ENCODE measurements at regions not wholly inside any gene's neighbourhood (a gene's known extent, or its start where the extent isn't known, plus 50 kb on each side); places are given as distances from the start of the nearest gene placed in this dataset.
A peak's percentile ranks its signal among the peaks of the same experiment; 100 is the strongest.
"Not testable (repeated sequence)": the region's sequence is repeated elsewhere in the genome, so short reads cannot be mapped to it uniquely, and the experiment has no call there.

DNA sequence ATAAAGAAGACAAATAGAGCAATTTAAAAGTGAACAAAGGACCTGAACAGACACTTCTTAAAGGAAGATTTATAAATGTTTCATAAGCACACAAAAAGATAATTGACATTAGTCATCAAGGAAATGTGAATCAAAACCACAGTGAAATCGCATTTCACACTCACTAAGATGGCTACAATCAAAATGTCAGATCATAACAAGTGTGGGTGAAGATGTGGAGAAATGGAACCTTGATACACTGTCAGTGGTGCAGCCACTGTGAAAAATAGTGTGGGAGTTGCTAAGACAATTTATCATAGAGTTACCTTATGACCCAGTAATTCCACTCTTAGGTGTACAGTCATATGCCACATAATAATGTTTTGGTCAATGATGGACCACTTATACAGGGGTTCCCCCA is 54.5 kb upstream of the HTR4 start:
- no peak for DNase-seq (ENCODE audit: low spot score)

- no peak for DNase-seq (ENCODE audit: low spot score)
Observed at GRCh38 chr5:148711961-148712360, 57.6 kb upstream of the HTR4 start.

- DNase-seq (ENCODE audit: low spot score) = no peak
Observed at GRCh38 chr5:148713735-148714508, 59.6 kb upstream of the HTR4 start.

DNA sequence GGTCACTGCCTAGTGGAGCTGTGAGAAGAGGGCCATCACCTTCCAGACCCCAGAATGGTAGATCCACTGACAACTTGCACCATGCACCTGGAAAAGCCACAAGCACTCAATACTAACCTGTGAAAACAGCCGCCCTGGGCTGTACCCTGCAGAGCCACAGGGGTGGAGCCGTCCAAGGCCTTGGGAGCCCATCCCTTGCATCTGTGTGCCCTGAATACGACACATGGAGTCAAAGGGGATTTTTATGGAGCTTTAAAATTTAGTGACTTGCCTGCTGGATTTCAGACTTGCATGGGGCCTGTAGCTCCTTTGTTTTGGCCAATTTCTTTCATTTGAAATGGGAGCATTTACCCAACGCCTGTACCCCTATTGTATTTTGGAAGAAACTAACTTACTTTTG is 62.4 kb upstream of the HTR4 start:
- DNase-seq (ENCODE audit: low spot score) = no peak

DNA sequence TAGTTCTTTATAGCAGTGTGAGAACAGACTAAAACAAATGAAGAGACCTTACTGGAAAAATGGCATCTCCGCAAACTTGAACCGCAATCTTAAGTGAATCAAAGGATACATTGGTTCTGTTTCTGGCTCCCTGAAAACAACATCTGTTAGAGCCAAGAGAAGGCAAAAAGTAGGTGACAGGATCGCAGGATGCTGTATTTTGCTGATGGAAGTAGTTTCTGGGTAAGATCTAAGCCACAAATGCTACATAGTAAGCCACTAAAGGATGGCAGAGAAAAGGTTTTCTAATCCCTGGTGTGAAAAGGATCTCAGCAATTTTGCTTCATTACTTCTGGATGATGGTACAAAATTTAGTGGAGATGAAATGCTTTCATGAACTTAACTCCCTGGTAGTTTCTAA is 63.3 kb upstream of the HTR4 start:
- no peak for DNase-seq (ENCODE audit: low spot score)

DNA sequence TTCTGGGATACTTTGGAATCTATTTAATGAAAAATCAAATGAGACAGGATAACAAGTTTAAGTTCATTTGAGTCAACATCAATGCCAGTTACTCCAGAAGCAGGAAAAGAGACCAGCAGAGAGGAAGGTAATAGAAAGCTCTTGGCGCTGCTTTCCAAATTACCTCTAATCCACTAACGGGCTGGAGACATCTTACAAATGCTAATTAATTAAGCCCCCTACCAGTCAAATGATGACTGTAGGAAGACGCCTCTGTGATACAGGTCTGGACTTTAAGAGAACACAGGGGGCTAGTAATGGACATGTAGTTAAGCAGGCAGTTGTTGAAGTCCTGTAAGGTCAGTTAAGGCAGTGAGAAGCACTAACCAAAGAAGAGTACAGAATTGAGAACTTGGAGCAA is 65.3 kb upstream of the HTR4 start:
- no peak for DNase-seq (ENCODE audit: low spot score)

DNA sequence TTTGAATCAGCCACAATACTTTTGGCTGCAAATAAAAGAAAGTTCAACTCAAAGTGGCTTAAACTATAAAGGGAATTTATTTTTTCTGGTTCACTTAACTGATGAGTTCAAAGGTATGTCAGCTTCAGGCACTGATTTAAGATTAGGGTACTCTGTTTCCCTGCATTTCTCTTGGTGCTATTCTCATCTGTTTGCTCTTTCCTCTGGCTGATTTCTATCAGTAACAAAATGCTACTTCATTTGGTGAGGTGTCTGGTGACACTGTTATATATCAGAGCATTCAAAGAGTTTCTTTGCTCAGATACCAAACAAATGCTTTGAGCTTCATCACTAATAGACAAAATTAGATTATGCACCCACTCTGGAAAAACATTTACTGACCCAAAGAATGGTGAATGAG is 65.9 kb upstream of the HTR4 start:
- no peak for DNase-seq (ENCODE audit: low spot score)

DNA sequence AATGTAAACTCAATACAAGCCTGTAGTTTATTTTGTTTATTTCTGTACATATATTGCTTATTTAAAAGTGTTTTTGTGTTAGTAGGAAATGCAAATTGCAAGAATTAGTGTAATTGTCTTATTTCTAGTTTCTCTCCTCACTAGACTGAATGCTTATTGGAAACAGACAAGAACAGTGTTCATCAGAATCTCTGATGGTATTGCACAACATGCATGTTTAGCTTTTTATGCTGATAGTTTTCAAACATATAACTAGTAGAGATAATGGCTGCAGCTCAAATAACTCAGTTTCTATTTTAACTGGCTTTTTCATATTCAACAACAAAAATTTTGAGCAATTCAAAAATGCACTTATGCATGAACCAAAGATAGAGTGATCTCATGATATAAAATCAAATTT is 68.8 kb upstream of the HTR4 start:
- no peak for DNase-seq (ENCODE audit: low spot score)

GRCh38 chr5:148725675-148726074 is 71.3 kb upstream of the HTR4 start:
- no peak for DNase-seq (ENCODE audit: low spot score)

DNA sequence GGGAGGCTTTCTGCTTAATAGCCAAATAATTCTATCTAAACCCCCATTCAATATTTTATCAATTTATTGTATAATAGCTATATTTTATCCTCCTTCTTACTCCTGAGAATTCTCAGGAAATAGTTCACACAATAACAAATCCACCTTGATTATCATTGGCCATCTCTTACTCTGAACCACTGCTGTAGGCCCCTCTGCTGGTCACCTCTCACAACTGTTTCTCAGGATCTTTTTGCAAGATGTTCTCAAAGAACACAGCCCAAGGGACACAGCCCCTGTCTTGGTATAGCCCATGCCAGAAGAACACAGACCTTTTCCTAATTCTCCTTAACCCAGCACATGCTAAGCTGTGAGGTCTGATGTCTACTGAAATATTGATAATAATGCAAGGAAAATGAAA is 74.9 kb upstream of the HTR4 start:
- DNase-seq (ENCODE audit: low spot score) = no peak

DNA sequence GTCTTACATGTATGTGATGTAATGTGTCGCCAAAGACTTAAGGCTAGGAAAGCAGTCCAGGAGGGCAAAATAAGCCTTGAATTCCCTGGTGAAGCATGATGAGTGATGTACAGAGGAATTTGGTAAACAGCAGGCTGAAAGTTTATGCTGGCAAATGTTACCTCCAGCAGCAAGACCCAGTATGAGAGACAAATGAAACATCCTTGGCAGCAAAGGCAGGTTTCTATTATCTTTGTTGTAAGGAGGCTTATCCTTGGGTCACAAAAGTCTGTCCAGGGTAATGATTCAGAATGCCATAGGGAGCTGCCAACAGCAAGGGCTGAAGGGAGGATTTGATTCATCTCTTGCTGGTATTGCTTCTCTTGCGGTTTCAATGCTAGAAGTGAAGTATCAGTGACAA is 75.9 kb upstream of the HTR4 start:
- DNase-seq (ENCODE audit: low spot score) = no peak

GRCh38 chr5:148730942-148731898 is 76.9 kb upstream of the HTR4 start:
- peak; percentile 92 for DNase-seq (ENCODE audit: low spot score)

DNA sequence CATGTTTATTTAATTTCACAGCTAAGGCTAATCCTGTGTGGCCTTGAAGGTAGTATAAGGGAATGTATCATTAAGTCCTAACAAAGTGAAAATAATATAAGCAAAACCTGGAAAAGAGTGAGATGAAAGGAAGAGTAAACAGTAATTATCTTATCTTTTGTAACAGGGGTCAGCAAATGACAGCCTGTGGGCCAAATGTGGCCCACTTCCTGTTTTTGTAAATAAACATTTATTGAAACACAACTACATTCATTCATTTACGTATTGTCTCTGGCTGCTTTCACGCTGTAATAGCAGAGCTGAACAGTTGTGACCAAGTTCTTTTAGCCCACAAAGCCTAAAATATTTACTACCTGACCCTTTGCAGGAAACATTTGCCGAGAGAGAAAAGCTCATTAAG is 78.4 kb upstream of the HTR4 start:
- DNase-seq (ENCODE audit: low spot score) = no peak

GRCh38 chr5:148733601-148734438 is 79.5 kb upstream of the HTR4 start:
- peak; percentile 86 for DNase-seq (ENCODE audit: low spot score)

DNA sequence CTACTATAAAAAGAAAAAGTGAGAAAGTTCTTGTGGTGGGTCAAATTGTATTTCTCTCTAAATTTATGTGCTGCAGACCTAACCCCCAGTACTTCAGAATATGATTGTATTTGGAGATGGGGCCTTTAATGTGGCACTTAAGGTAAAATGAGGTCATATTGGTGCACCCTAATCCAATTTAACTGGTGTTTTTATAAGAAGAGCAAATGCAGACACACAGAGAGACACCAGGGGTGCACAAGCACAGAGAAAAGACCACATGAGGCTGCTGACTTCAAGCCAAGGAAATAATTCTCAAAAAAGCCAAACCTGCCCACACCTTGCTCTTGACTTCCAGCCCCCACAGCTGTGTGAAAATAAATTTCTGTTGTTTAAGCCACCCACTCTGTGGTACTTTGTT is 80.2 kb upstream of the HTR4 start:
- no peak for DNase-seq (ENCODE audit: low spot score)

GRCh38 chr5:148735301-148735835 is 81.0 kb upstream of the HTR4 start:
- DNase-seq (ENCODE audit: low spot score) = no peak

GRCh38 chr5:148739023-148739422 is 84.7 kb upstream of the HTR4 start:
- no peak for DNase-seq (ENCODE audit: low spot score)

DNA sequence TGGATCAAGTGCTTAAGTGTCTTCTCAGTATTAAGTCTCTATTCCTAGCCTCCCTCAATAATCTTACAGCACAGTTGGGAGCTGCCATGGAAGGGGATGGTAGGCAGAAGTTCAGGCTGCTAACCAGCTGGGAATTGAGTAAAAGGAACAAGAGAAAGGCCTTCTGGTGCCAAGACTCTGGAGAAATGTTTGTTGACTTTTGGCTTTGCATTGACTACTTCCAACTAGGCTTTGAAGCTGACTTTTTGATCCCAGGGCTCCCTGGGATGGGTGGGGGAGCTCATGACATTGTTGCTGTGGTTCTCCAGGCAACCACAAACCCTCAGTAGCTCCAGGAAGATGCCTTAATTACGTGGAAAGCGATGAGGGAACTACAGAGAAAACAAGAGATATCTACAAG is 85.2 kb upstream of the HTR4 start:
- no peak for DNase-seq (ENCODE audit: low spot score)

GRCh38 chr5:148740079-148740858 is 85.9 kb upstream of the HTR4 start:
- DNase-seq (ENCODE audit: low spot score) = no peak

DNA sequence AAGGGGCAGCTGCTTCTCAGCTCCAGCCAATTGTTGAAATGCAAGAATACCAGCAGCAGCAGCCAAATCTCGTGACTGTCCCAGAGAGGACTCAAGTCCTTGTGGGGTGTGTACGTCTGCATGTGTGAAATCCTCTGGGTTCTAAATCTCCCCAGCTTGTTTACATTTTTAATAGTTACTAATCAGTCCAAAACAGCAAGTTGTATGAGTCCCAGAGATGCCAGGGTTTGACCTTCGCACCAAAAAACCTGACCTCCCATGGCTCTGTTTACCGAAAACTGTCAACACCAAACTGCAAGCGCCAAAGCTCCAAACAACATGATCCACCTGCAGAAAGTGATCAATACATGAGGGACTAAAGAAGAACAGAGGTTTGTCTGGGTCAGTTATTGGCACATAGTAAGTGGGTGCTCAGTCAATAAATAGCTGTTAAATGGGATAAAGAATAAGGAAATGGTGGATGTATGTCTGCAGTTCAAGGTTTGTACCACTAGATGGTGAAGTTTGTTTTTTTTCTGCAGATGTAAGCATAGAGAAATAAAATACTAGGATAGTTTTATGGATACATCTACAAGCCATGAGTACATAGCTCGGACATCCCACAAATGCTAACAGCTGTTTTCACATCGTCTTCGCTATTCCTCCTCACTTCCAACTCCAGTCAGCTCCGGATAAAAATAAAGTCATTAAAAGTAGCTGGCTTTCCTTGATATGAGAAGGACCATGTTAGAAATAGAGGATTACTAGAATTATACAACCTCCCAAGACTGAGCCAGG is 85.3 kb upstream of the ADRB2 start:
- peak; percentile 65 for DNase-seq (ENCODE audit: low spot score)

DNA sequence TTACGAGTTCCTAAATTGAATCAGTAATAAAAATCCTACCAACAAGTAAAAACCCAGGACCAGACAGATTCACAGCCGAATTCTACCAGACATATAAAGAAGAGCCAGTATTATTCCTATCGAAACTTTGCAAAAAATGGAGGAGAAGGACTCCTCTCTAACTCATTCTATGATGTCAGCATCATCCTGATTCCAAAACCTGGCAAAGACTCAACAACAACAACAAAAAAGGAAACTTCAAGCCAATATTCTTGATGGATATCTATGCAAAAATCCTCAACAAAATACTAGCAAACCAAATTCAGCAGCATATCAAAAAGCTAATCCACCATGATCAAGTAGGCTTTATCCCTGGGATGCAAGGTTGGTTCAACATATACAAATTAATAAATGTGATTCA is 84.6 kb upstream of the ADRB2 start:
- DNase-seq (ENCODE audit: low spot score) = not testable (repeated sequence)

All from LoVo (cell line).